Naive B cell (primary cell): ENCODE measurements at regions not wholly inside any gene's neighbourhood (a gene's known extent, or its start where the extent isn't known, plus 50 kb on each side); places are given as distances from the start of the nearest gene placed in this dataset.

Source experiments
- ATAC-seq, 2 donors: fragments of 150-1000 bp; cut with Tn5 transposase; 2 replicates each; pipeline ENCODE4 v1.10.0; 2021; ENCODE audit warnings: low read depth in 2 of 2, mild to moderate bottlenecking in 2 of 2, moderate library complexity in 2 of 2
- DNase-seq: peaks from one replicate; pipeline ENCODE4 v3.0.0; 2022
- H3K27ac Mint-ChIP-seq, 6 donors: one replicate each; pipeline ENCODE4 v1.8.0; 2020 to 2022; ENCODE audit warnings: mild to moderate bottlenecking in 6 of 6, mixed read lengths in 6 of 6, moderate library complexity in 5 of 6, inconsistent platforms in 2 of 6
- H3K27me3 Mint-ChIP-seq, 3 donors: one replicate each; pipeline ENCODE4 v1.8.0; 2021 to 2022; ENCODE audit warnings: mixed read lengths in 3 of 3, mild to moderate bottlenecking in 1 of 3
- H3K36me3 Mint-ChIP-seq, 2 donors: one replicate each; pipeline ENCODE4 v1.8.0; 2020 to 2022; ENCODE audit warnings: mixed read lengths in 2 of 2, inconsistent platforms in 1 of 2, mild to moderate bottlenecking in 1 of 2
- H3K4me1 Mint-ChIP-seq, 3 donors: one replicate each; pipeline ENCODE4 v1.8.0; 2020 to 2022; ENCODE audit warnings: mixed read lengths in 3 of 3, inconsistent platforms in 1 of 3, mild to moderate bottlenecking in 1 of 3, moderate library complexity in 1 of 3
- H3K4me3 Mint-ChIP-seq, 8 donors: one replicate each; pipeline ENCODE4 v1.8.0; 2020 to 2022; ENCODE audit warnings: mild to moderate bottlenecking in 8 of 8, mixed read lengths in 8 of 8, moderate library complexity in 8 of 8, inconsistent platforms in 2 of 8
- H3K9me3 Mint-ChIP-seq, 7 donors: one replicate each; pipeline ENCODE4 v1.8.0; 2020 to 2022; ENCODE audit warnings: mixed read lengths in 7 of 7, mild to moderate bottlenecking in 5 of 7, inconsistent platforms in 2 of 7, moderate library complexity in 1 of 7

- Mint-ChIP-seq H3K27me3 (no peaks in the 10 kb centered on the region), H3K4me3 (peak overlapping the region in 5 of 8 donors; percentile 34 to 81 (median 79)), H3K36me3 (peaks cover 12 to 15% of the 10 kb centered on the region in 2 donors), H3K4me1 (peaks cover 53 to 62% (median 58%) of the 10 kb centered on the region in 3 donors), H3K9me3 (peaks cover 6 to 14% (median 9%) of the 10 kb centered on the region in 7 donors), H3K27ac (peak overlapping the region; percentile 60 to 89 (median 78))
- DNase-seq (no peak), ATAC-seq (no peak)
These were observed 167.8 kb upstream of the APCDD1 start for GRCh38 chr18:10286580-10287150.

- peaks cover 6 to 14% (median 9%) of the 10 kb centered on the region in 7 donors for H3K9me3 Mint-ChIP-seq
- no peak overlapping the region for H3K4me3 Mint-ChIP-seq
- peaks cover 12 to 15% of the 10 kb centered on the region in 2 donors for H3K36me3 Mint-ChIP-seq
- DNase-seq, result no peak
- no peak for ATAC-seq
- H3K27ac Mint-ChIP-seq, result no peak overlapping the region
- no peaks in the 10 kb centered on the region for H3K27me3 Mint-ChIP-seq
- H3K4me1 Mint-ChIP-seq, result peaks cover 54 to 69% (median 62%) of the 10 kb centered on the region in 3 donors
These were observed 165.2 kb upstream of the APCDD1 start for GRCh38 chr18:10289251-10289650.

- H3K4me1 Mint-ChIP-seq, result peaks cover 47 to 62% (median 55%) of the 10 kb centered on the region in 3 donors
These were observed 164.3 kb upstream of the APCDD1 start for GRCh38 chr18:10289951-10290637.

GRCh38 chr18:10290638-10291235 is 163.7 kb upstream of the APCDD1 start:
- DNase-seq, result no peak
- Mint-ChIP-seq H3K27me3 (no peaks in the 10 kb centered on the region), H3K9me3 (peaks cover 6 to 14% (median 9%) of the 10 kb centered on the region in 7 donors), H3K36me3 (peaks cover 12 to 15% of the 10 kb centered on the region in 2 donors), H3K4me3 (no peak overlapping the region), H3K27ac (peak overlapping the region in 2 of 6 donors; percentile 7 to 39), H3K4me1 (peaks cover 45 to 61% (median 52%) of the 10 kb centered on the region in 3 donors)
- ATAC-seq, result no peak

More at GRCh38 chr18:10289951-10290637, 164.3 kb upstream of the APCDD1 start:
- Mint-ChIP-seq H3K27me3 (no peaks in the 10 kb centered on the region), H3K27ac (peak overlapping the region in 1 of 6 donors; percentile 7), H3K36me3 (peaks cover 12 to 15% of the 10 kb centered on the region in 2 donors), H3K9me3 (peaks cover 6 to 14% (median 9%) of the 10 kb centered on the region in 7 donors), H3K4me3 (no peak overlapping the region)
- ATAC-seq (no peak), DNase-seq (no peak)

- peaks cover 12 to 15% of the 10 kb centered on the region in 2 donors for H3K36me3 Mint-ChIP-seq
- H3K27ac Mint-ChIP-seq, result peak overlapping the region in 1 of 6 donors; percentile 44
- peaks cover 6 to 14% (median 9%) of the 10 kb centered on the region in 7 donors for H3K9me3 Mint-ChIP-seq
- H3K4me1 Mint-ChIP-seq, result peaks cover 39 to 58% (median 52%) of the 10 kb centered on the region in 3 donors
- peak overlapping the region in 1 of 8 donors; percentile 29 for H3K4me3 Mint-ChIP-seq
- DNase-seq, result no peak
- ATAC-seq, result no peak
- H3K27me3 Mint-ChIP-seq, result no peaks in the 10 kb centered on the region
These were observed 162.9 kb upstream of the APCDD1 start for GRCh38 chr18:10291568-10291981.

- peak overlapping the region in 2 of 8 donors; percentile 16 to 26 for H3K4me3 Mint-ChIP-seq
These were observed 160.5 kb upstream of the APCDD1 start for GRCh38 chr18:10293966-10294365.

GRCh38 chr18:10295751-10296150 is 158.7 kb upstream of the APCDD1 start:
- H3K36me3 Mint-ChIP-seq, result no peaks in the 10 kb centered on the region
- H3K4me3 Mint-ChIP-seq, result no peak overlapping the region
- no peak for DNase-seq
- peaks cover 0 to 8% (median 2%) of the 10 kb centered on the region in 7 donors for H3K9me3 Mint-ChIP-seq
- no peak for ATAC-seq
- peaks cover 57 to 76% (median 68%) of the 10 kb centered on the region in 3 donors for H3K4me1 Mint-ChIP-seq
- peak overlapping the region in 3 of 6 donors; percentile 14 to 72 (median 34) for H3K27ac Mint-ChIP-seq
- H3K27me3 Mint-ChIP-seq, result no peaks in the 10 kb centered on the region

More at GRCh38 chr18:10293966-10294365, 160.5 kb upstream of the APCDD1 start:
- Mint-ChIP-seq H3K36me3 (peaks cover 4% of the 10 kb centered on the region in 2 donors), H3K9me3 (peaks cover 0 to 11% (median 5%) of the 10 kb centered on the region in 7 donors), H3K27ac (peak overlapping the region in 3 of 6 donors; percentile 28 to 84 (median 70)), H3K27me3 (no peaks in the 10 kb centered on the region), H3K4me1 (peaks cover 46 to 63% (median 55%) of the 10 kb centered on the region in 3 donors)
- no peak for DNase-seq
- ATAC-seq, result no peak

GRCh38 chr18:10296491-10296890 is 157.9 kb upstream of the APCDD1 start:
- H3K27me3 Mint-ChIP-seq, result no peaks in the 10 kb centered on the region

GRCh38 chr18:10297086-10297485 is 157.3 kb upstream of the APCDD1 start:
- no peaks in the 10 kb centered on the region for H3K27me3 Mint-ChIP-seq
- DNase-seq, result no peak
- H3K4me3 Mint-ChIP-seq, result peak overlapping the region in 6 of 8 donors; percentile 17 to 76 (median 56)
- peaks cover 62 to 80% (median 69%) of the 10 kb centered on the region in 3 donors for H3K4me1 Mint-ChIP-seq
- peaks cover 0 to 8% (median 2%) of the 10 kb centered on the region in 7 donors for H3K9me3 Mint-ChIP-seq
- peak overlapping the region in 3 of 6 donors; percentile 14 to 82 (median 41) for H3K27ac Mint-ChIP-seq
- peak; percentile 55 to 59 for ATAC-seq
- no peaks in the 10 kb centered on the region for H3K36me3 Mint-ChIP-seq

More at GRCh38 chr18:10296491-10296890, 157.9 kb upstream of the APCDD1 start:
- peaks cover 0 to 8% (median 2%) of the 10 kb centered on the region in 7 donors for H3K9me3 Mint-ChIP-seq
- no peaks in the 10 kb centered on the region for H3K36me3 Mint-ChIP-seq
- DNase-seq, result no peak
- no peak for ATAC-seq
- H3K4me1 Mint-ChIP-seq, result peaks cover 58 to 75% (median 72%) of the 10 kb centered on the region in 3 donors
- H3K27ac Mint-ChIP-seq, result peak overlapping the region in 2 of 6 donors; percentile 44 to 72
- H3K4me3 Mint-ChIP-seq, result peak overlapping the region in 3 of 8 donors; percentile 48 to 62 (median 54)

GRCh38 chr18:10298346-10298745 is 156.1 kb upstream of the APCDD1 start:
- peak overlapping the region in 5 of 6 donors; percentile 57 to 97 (median 80) for H3K27ac Mint-ChIP-seq
- H3K4me1 Mint-ChIP-seq, result peaks cover 57 to 70% (median 58%) of the 10 kb centered on the region in 3 donors
- H3K9me3 Mint-ChIP-seq, result peaks cover 0 to 11% (median 2%) of the 10 kb centered on the region in 7 donors
- ATAC-seq (peak; percentile 88 to 93), DNase-seq (peak; percentile 39)
- H3K4me3 Mint-ChIP-seq, result peak overlapping the region in 7 of 8 donors; percentile 20 to 91 (median 79)
- H3K36me3 Mint-ChIP-seq, result peaks cover 0 to 8% of the 10 kb centered on the region in 2 donors
- peaks cover 0 to 9% (median 0%) of the 10 kb centered on the region in 3 donors for H3K27me3 Mint-ChIP-seq

- H3K36me3 Mint-ChIP-seq, result peaks cover 0 to 14% of the 10 kb centered on the region in 2 donors
- H3K27me3 Mint-ChIP-seq, result peaks cover 0 to 14% (median 0%) of the 10 kb centered on the region in 3 donors
- DNase-seq (no peak), ATAC-seq (no peak)
- peak overlapping the region in 3 of 6 donors; percentile 24 to 28 (median 26) for H3K27ac Mint-ChIP-seq
- peak overlapping the region in 5 of 8 donors; percentile 8 to 91 (median 42) for H3K4me3 Mint-ChIP-seq
- H3K4me1 Mint-ChIP-seq, result peaks cover 48 to 60% (median 50%) of the 10 kb centered on the region in 3 donors
- peaks cover 0 to 16% (median 2%) of the 10 kb centered on the region in 7 donors for H3K9me3 Mint-ChIP-seq
These were observed 154.8 kb upstream of the APCDD1 start for GRCh38 chr18:10299643-10300042.

- Mint-ChIP-seq H3K27ac (no peak overlapping the region), H3K4me3 (no peak overlapping the region), H3K36me3 (peaks cover 0 to 14% of the 10 kb centered on the region in 2 donors), H3K9me3 (peaks cover 0 to 16% (median 2%) of the 10 kb centered on the region in 7 donors), H3K4me1 (peaks cover 43 to 56% (median 46%) of the 10 kb centered on the region in 3 donors), H3K27me3 (peaks cover 0 to 14% (median 0%) of the 10 kb centered on the region in 3 donors)
- no peak for ATAC-seq
- DNase-seq, result no peak
These were observed 153.7 kb upstream of the APCDD1 start for GRCh38 chr18:10300739-10301138.
